Caco-2 (cell line): ENCODE measurements at regions not wholly inside any gene's neighbourhood (a gene's known extent, or its start where the extent isn't known, plus 50 kb on each side); places are given as distances from the start of the nearest gene placed in this dataset.

Source experiments
- BruUV-seq: library from RNA; stranded (reverse); fragments of 400-500 nt; replicated peaks from 2 replicates; lab custom pipeline; 2021; lab: Mats Ljungman, UMichigan
- CTCF ChIA-PET: fragments of 300-600 bp; sonication (Branson Sonifier 250); formaldehyde crosslinking; loops from one replicate; lab custom pipeline; 2022; ENCODE audit warnings: antibody characterized with exemption; lab: Charles Lee
- POLR2A ChIA-PET: fragments of 300-600 bp; sonication (Branson Sonifier 250); formaldehyde crosslinking; loops from one replicate; lab custom pipeline; 2022; ENCODE audit warnings: antibody characterized with exemption; lab: Charles Lee
- DNase-seq, 2 experiments: peaks; one replicate each; pipeline versions ENCODE4 v3.0.0 to v3.0.0-alpha.2; 2020 to 2022
- H3K27me3 ChIP-seq: replicated peaks from 2 replicates; pipeline ENCODE4 v1.6.0; 2011; ENCODE audit warnings: low read length; ENCODE audit not compliant: control insufficient read depth, insufficient read depth
- H3K36me3 ChIP-seq: 2 replicates; pipeline ENCODE4 v1.5.1; 2011; ENCODE audit warnings: low read length; ENCODE audit not compliant: control insufficient read depth, insufficient read depth
- H3K4me1 ChIP-seq: fragments of 250-450 bp; sonication (Bioruptor Pico); 2 replicates; pipeline ENCODE4 v1.5.1; 2020; ENCODE audit warnings: mild to moderate bottlenecking
- H3K4me3 ChIP-seq: 2 replicates; pipeline ENCODE4 v1.5.1; 2011; ENCODE audit warnings: low read depth, mild to moderate bottlenecking, control low read depth, low read length
- H3K9me3 ChIP-seq: fragments of 250-450 bp; sonication (Bioruptor Pico); 2 replicates; pipeline ENCODE4 v1.5.1; 2020; ENCODE audit warnings: mild to moderate bottlenecking, moderate library complexity
- H3K27ac Mint-ChIP-seq: one replicate; pipeline ENCODE4 v1.8.0; 2022; ENCODE audit warnings: mixed read lengths; ENCODE audit not compliant: unreplicated experiment
- H3K27me3 Mint-ChIP-seq: one replicate; pipeline ENCODE4 v1.8.0; 2022; ENCODE audit warnings: mixed read lengths; ENCODE audit not compliant: insufficient read depth, unreplicated experiment
- H3K36me3 Mint-ChIP-seq: one replicate; pipeline ENCODE4 v1.8.0; 2022; ENCODE audit warnings: mild to moderate bottlenecking, mixed read lengths; ENCODE audit not compliant: insufficient read depth, unreplicated experiment
- H3K4me1 Mint-ChIP-seq: one replicate; pipeline ENCODE4 v1.8.0; 2022; ENCODE audit warnings: low read depth, mixed read lengths; ENCODE audit not compliant: unreplicated experiment
- H3K4me3 Mint-ChIP-seq: one replicate; pipeline ENCODE4 v1.8.0; 2022; ENCODE audit warnings: mild to moderate bottlenecking, moderate library complexity, mixed read lengths; ENCODE audit not compliant: unreplicated experiment
- H3K9me3 Mint-ChIP-seq: one replicate; pipeline ENCODE4 v1.8.0; 2022; ENCODE audit warnings: mixed read lengths; ENCODE audit not compliant: unreplicated experiment
- CTCF ChIP-seq, 2 experiments: fragments of 200-600 bp in 1 of 2; IDR thresholded peaks; 1 replicate in 1 of 2; 2 replicates in 1 of 2; pipeline versions ENCODE4 v1.5.1 to v1.8.0; 2011 to 2022; ENCODE audit warnings: antibody characterized with exemption in 1 of 2, control low read depth in 1 of 2, inconsistent platforms in 1 of 2, low read depth in 1 of 2, low read length in 1 of 2, mild to moderate bottlenecking in 1 of 2, moderate library complexity in 1 of 2; ENCODE audit not compliant: insufficient read depth in 1 of 2, severe bottlenecking in 1 of 2, unreplicated experiment in 1 of 2
- intact Hi-C: fragments of 100-400 bp; cut with micrococcal nuclease; formaldehyde crosslinking; loops from one replicate; pipeline ENCODE4 v1.10.0; 2022; ENCODE audit not compliant: unreplicated experiment

- ChIA-PET CTCF (no interaction called here), POLR2A (no interaction called here)
- H3K36me3 ChIP-seq: no peaks in the 10 kb centered on the region
- no peaks in the 10 kb centered on the region for H3K4me1 Mint-ChIP-seq
- H3K9me3 ChIP-seq: no peaks in the 10 kb centered on the region
- H3K27me3 ChIP-seq: no peaks in the 10 kb centered on the region
- BruUV-seq: no TSS peak
- no peak overlapping the region for H3K27ac Mint-ChIP-seq
- no peaks in the 10 kb centered on the region for H3K36me3 Mint-ChIP-seq
- H3K4me3 Mint-ChIP-seq: no peak overlapping the region
- H3K4me1 ChIP-seq: no peaks in the 10 kb centered on the region
- intact Hi-C loops: no loop called here
- no peak for TF ChIP-seq CTCF (IDR thresholded peaks at IDR 0.05; ENCODE audit: insufficient read depth in 1 of 2, low read depth in 1 of 2, low read length in 1 of 2, severe bottlenecking in 1 of 2, unreplicated experiment in 1 of 2)
- no peaks in the 10 kb centered on the region for H3K9me3 Mint-ChIP-seq
- H3K27me3 Mint-ChIP-seq: peaks cover 2% of the 10 kb centered on the region
- no peak overlapping the region for H3K4me3 ChIP-seq
- no peak for DNase-seq
Measured at GRCh38 chr3:106185949-106186348, 317.1 kb upstream of the CBLB start.

- Histone ChIP-seq H3K36me3 (no peaks in the 10 kb centered on the region), H3K9me3 (no peaks in the 10 kb centered on the region), H3K4me1 (no peaks in the 10 kb centered on the region), H3K4me3 (no peak overlapping the region), H3K27me3 (no peaks in the 10 kb centered on the region)
- CTCF ChIA-PET: no interaction called here
- Mint-ChIP-seq H3K36me3 (no peaks in the 10 kb centered on the region), H3K27me3 (peaks cover 7% of the 10 kb centered on the region), H3K4me1 (peaks cover 6% of the 10 kb centered on the region), H3K9me3 (no peaks in the 10 kb centered on the region), H3K27ac (no peak overlapping the region), H3K4me3 (no peak overlapping the region)
- BruUV-seq: no TSS peak
- TF ChIP-seq CTCF (IDR thresholded peaks at IDR 0.05; ENCODE audit: insufficient read depth in 1 of 2, low read depth in 1 of 2, low read length in 1 of 2, severe bottlenecking in 1 of 2, unreplicated experiment in 1 of 2): no peak
- POLR2A ChIA-PET: no interaction called here
- DNase-seq: no peak
- intact Hi-C loops: no loop called here
Measured at GRCh38 chr3:106190296-106190695, 321.5 kb upstream of the CBLB start.

- H3K9me3 Mint-ChIP-seq: no peaks in the 10 kb centered on the region
- no peaks in the 10 kb centered on the region for H3K4me1 ChIP-seq
- ChIA-PET CTCF (no interaction called here), POLR2A (no interaction called here)
- H3K36me3 ChIP-seq: no peaks in the 10 kb centered on the region
- no peak for TF ChIP-seq CTCF (IDR thresholded peaks at IDR 0.05; ENCODE audit: insufficient read depth in 1 of 2, low read depth in 1 of 2, low read length in 1 of 2, severe bottlenecking in 1 of 2, unreplicated experiment in 1 of 2)
- H3K36me3 Mint-ChIP-seq: no peaks in the 10 kb centered on the region
- H3K27me3 Mint-ChIP-seq: peaks cover 7% of the 10 kb centered on the region
- H3K9me3 ChIP-seq: no peaks in the 10 kb centered on the region
- no peak for DNase-seq
- no peak overlapping the region for H3K4me3 Mint-ChIP-seq
- BruUV-seq: no TSS peak
- peaks cover 6% of the 10 kb centered on the region for H3K4me1 Mint-ChIP-seq
- H3K27ac Mint-ChIP-seq: no peak overlapping the region
- H3K4me3 ChIP-seq: no peak overlapping the region
- no peaks in the 10 kb centered on the region for H3K27me3 ChIP-seq
- intact Hi-C loops: no loop called here
Measured at GRCh38 chr3:106191211-106191610, 322.4 kb upstream of the CBLB start.
